ENCODE measurements at regions not wholly inside any gene's neighbourhood (a gene's known extent, or its start where the extent isn't known, plus 50 kb on each side); places are given as distances from the start of the nearest gene placed in this dataset.

DNA sequence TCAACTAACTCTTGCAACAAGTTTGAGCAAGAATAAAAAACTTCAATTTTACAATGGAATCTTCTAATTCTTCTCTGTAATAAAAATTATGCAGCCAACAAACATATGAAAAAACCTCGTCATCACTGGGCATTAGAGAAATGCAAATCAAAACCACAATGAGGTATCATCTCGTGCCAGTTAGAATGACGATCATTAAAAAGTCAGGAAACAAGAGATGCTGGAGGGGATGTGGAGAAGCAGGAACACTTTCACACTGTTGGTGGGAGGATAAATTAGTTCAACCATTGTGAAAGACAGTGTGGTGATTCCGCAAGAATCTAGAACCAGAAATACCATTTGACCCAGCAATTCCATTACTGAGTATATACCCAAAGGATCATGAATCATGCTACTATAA is 327.5 kb upstream of the LYPLAL1 start:
- Histone ChIP-seq H3K4me2 (ENCODE audit: low read length) (no peak overlapping the region), H3K9me3 (ENCODE audit: low read length) (no peaks in the 10 kb centered on the region), H4K20me1 (ENCODE audit: low read length) (no peaks in the 10 kb centered on the region), H3K36me3 (ENCODE audit: low read depth, low read length) (no peaks in the 10 kb centered on the region), H3K27me3 (ENCODE audit: low read length) (no peaks in the 10 kb centered on the region), H3K9ac (ENCODE audit: low read length) (no peak overlapping the region), H3K9me2 (replicated peaks; ENCODE audit: low read length) (no peaks in the 10 kb centered on the region), H3K79me2 (ENCODE audit: low read length) (no peaks in the 10 kb centered on the region), H3K27ac (ENCODE audit: low read length) (no peak overlapping the region), H3K4me3 (ENCODE audit: low read length) (no peak overlapping the region), H3K4me1 (ENCODE audit: insufficient read depth, low read length) (peaks cover 7% of the 10 kb centered on the region), H2AFZ (ENCODE audit: low read length) (no peak overlapping the region), H3F3A (ENCODE audit: low read length, unreplicated experiment) (no peaks in the 10 kb centered on the region)
- ATAC-seq (no peak), DNase-seq (no peak)
- no TSS peak for BruUV-seq (replicated peaks)
- CTCF ChIA-PET = no interaction called here
- no peak for TF ChIP-seq EZH2phosphoT487 (IDR thresholded peaks at IDR 0.05; ENCODE audit: borderline replicate concordance, low read length)
- TF ChIP-seq, protein P1, sequence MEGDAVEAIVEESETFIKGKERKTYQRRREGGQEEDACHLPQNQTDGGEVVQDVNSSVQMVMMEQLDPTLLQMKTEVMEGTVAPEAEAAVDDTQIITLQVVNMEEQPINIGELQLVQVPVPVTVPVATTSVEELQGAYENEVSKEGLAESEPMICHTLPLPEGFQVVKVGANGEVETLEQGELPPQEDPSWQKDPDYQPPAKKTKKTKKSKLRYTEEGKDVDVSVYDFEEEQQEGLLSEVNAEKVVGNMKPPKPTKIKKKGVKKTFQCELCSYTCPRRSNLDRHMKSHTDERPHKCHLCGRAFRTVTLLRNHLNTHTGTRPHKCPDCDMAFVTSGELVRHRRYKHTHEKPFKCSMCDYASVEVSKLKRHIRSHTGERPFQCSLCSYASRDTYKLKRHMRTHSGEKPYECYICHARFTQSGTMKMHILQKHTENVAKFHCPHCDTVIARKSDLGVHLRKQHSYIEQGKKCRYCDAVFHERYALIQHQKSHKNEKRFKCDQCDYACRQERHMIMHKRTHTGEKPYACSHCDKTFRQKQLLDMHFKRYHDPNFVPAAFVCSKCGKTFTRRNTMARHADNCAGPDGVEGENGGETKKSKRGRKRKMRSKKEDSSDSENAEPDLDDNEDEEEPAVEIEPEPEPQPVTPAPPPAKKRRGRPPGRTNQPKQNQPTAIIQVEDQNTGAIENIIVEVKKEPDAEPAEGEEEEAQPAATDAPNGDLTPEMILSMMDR (conservative IDR thresholded peaks at IDR 0.05; ENCODE audit: low read depth, low read length) = no peak
- TF ChIP-seq EZH2 (IDR thresholded peaks at IDR 0.05; ENCODE audit: low read length, unreplicated experiment) = no peak
- POLR2A ChIA-PET (ENCODE audit: unreplicated experiment) = no interaction called here
- intact Hi-C loops (cut with micrococcal nuclease) = no loop called here

DNA sequence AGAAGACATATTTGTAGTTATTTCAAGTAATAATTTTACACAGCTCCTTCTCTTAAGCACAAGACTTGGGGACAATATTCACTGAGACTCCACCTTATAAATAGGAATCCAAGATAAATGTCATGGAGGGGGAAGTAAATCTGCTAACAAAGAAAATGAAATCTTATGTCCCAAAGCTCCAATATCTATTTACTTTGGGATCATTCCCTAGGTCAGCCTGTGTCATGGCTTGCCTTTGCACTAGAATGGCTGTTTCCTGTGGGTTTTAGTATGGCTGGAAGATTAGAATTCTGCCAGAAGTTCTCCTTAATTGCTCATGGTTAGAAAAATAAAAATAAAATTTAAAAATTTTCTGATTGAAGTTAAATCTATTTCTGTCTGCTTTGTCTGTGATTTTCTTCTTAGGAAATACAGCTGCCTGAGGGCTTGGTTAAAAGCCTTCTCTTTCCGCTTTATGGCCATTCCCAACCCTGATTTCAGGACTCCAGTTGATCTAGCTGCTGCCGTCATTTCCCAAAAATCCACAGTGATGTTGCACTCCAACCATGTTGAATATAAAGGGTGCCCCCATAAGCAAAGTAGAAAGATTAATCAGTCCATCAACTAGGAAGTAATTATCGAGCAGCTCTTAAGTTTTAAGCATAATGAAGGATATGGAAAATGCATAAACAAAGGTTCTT is 326.4 kb upstream of the LYPLAL1 start:
- H3K9ac ChIP-seq (ENCODE audit: low read length) = no peak overlapping the region
- H3K27ac ChIP-seq (ENCODE audit: low read length) = no peak overlapping the region
- H3K4me3 ChIP-seq (ENCODE audit: low read length) = no peak overlapping the region
- ChIA-PET POLR2A (ENCODE audit: unreplicated experiment) (no interaction called here), CTCF (no interaction called here)
- no TSS peak for BruUV-seq (replicated peaks)
- intact Hi-C loops (cut with micrococcal nuclease) = no loop called here
- ATAC-seq = no peak
- H3K79me2 ChIP-seq (ENCODE audit: low read length) = no peaks in the 10 kb centered on the region
- H3K4me1 ChIP-seq (ENCODE audit: insufficient read depth, low read length) = peaks cover 7% of the 10 kb centered on the region
- no peak for TF ChIP-seq EZH2 (IDR thresholded peaks at IDR 0.05; ENCODE audit: low read length, unreplicated experiment)
- TF ChIP-seq, protein P1 (conservative IDR thresholded peaks at IDR 0.05; ENCODE audit: low read depth, low read length) = no peak
- TF ChIP-seq EZH2phosphoT487 (IDR thresholded peaks at IDR 0.05; ENCODE audit: borderline replicate concordance, low read length) = no peak
- no peaks in the 10 kb centered on the region for H3K36me3 ChIP-seq (ENCODE audit: low read depth, low read length)
- no peak overlapping the region for H2AFZ ChIP-seq (ENCODE audit: low read length)
- H3K9me2 ChIP-seq (replicated peaks; ENCODE audit: low read length) = no peaks in the 10 kb centered on the region
- no peaks in the 10 kb centered on the region for H3F3A ChIP-seq (ENCODE audit: low read length, unreplicated experiment)
- no peak for DNase-seq
- H4K20me1 ChIP-seq (ENCODE audit: low read length) = no peaks in the 10 kb centered on the region
- H3K9me3 ChIP-seq (ENCODE audit: low read length) = no peaks in the 10 kb centered on the region
- no peak overlapping the region for H3K4me2 ChIP-seq (ENCODE audit: low read length)
- H3K27me3 ChIP-seq (ENCODE audit: low read length) = no peaks in the 10 kb centered on the region

DNA sequence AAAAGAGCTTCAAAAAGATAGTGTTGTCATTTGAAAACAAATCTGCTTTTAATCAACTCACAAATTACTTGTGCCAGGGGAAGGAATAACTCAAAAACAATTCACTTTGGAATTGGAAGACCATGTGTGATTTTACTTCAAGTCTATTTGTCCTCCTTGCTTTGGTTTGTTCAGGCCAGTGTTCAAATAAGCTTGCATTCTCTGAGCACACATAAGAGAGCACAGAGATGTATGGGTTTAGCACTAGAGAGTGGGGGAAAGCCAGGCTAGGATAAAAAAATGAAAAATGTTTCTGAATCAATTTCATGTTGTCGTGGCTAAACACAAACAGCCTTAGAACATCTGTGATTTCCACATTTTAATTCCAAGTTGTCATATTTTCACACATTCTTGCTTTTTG is 325.7 kb upstream of the LYPLAL1 start:
- Histone ChIP-seq H3K4me3 (ENCODE audit: low read length) (no peak overlapping the region), H3K9me3 (ENCODE audit: low read length) (no peaks in the 10 kb centered on the region), H3K9me2 (replicated peaks; ENCODE audit: low read length) (no peaks in the 10 kb centered on the region), H3K9ac (ENCODE audit: low read length) (no peak overlapping the region), H2AFZ (ENCODE audit: low read length) (no peak overlapping the region), H3K27ac (ENCODE audit: low read length) (no peak overlapping the region), H4K20me1 (ENCODE audit: low read length) (no peaks in the 10 kb centered on the region), H3K4me2 (ENCODE audit: low read length) (no peak overlapping the region), H3K36me3 (ENCODE audit: low read depth, low read length) (no peaks in the 10 kb centered on the region), H3K79me2 (ENCODE audit: low read length) (no peaks in the 10 kb centered on the region), H3K4me1 (ENCODE audit: insufficient read depth, low read length) (peaks cover 7% of the 10 kb centered on the region), H3K27me3 (ENCODE audit: low read length) (no peaks in the 10 kb centered on the region), H3F3A (ENCODE audit: low read length, unreplicated experiment) (no peaks in the 10 kb centered on the region)
- DNase-seq (no peak), ATAC-seq (no peak)
- BruUV-seq (replicated peaks) = no TSS peak
- CTCF ChIA-PET = no interaction called here
- POLR2A ChIA-PET (ENCODE audit: unreplicated experiment) = no interaction called here
- TF ChIP-seq EZH2phosphoT487 (IDR thresholded peaks at IDR 0.05; ENCODE audit: borderline replicate concordance, low read length) (no peak), EZH2 (IDR thresholded peaks at IDR 0.05; ENCODE audit: low read length, unreplicated experiment) (no peak)
- TF ChIP-seq, protein P1 (conservative IDR thresholded peaks at IDR 0.05; ENCODE audit: low read depth, low read length) = no peak
- intact Hi-C loops (cut with micrococcal nuclease) = no loop called here
